ENCODE measurements at regions not wholly inside any gene's neighbourhood (a gene's known extent, or its start where the extent isn't known, plus 50 kb on each side); places are given as distances from the start of the nearest gene placed in this dataset.
A peak's percentile ranks its signal among the peaks of the same experiment; 100 is the strongest.

DNA sequence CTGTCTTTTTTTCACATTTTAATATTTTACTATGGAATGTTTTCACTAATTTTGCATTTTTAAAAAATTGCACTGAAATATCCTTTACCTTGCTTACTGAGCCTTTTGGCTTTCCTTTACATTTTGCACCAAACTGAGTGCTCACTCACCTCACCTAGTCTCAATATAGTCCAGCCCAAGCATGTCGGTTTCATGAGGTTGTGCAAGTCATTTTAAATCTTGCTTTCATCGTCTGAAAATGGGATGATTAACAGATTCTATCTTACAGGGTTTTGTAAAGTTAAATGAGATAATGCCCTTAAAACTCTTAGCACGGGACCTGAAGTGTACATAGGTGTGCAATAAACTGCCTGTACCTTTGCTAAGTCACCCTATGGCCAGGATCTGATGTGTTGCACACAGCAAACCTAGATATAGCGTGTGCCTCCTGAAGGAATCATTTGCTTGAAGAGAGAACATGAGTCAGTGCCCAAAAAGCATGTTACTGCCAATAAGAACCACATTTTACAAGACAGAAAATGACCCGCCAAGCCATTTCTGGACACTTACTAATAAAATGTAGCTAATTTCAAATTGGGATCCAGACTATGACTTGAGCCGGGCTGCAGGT is 199.8 kb downstream of the JCAD start:
- no peak overlapping the region for H3K4me3 ChIP-seq (replicated peaks; ENCODE audit: low read depth, low read length)
- TF ChIP-seq CTCF (IDR thresholded peaks at IDR 0.05; ENCODE audit: low read length, missing control alignments), result no peak
- DNase-seq (ENCODE audit: low read depth), result no peak

GRCh38 chr10:29858702-29859267 is 200.6 kb downstream of the JCAD start:
- no peak overlapping the region for H3K4me3 ChIP-seq (replicated peaks; ENCODE audit: low read depth, low read length)
- no peak for TF ChIP-seq CTCF (IDR thresholded peaks at IDR 0.05; ENCODE audit: low read length, missing control alignments)
- DNase-seq (ENCODE audit: low read depth), result no peak

- TF ChIP-seq CTCF (IDR thresholded peaks at IDR 0.05; ENCODE audit: low read length, missing control alignments), result peak; percentile 74
- no peak overlapping the region for H3K4me3 ChIP-seq (replicated peaks; ENCODE audit: low read depth, low read length)
- DNase-seq (ENCODE audit: low read depth), result peak; percentile 73
Observed at GRCh38 chr10:29857843-29858701, 201.3 kb downstream of the JCAD start.

GRCh38 chr10:29856295-29856694 is 203.1 kb downstream of the JCAD start:
- DNase-seq (ENCODE audit: low read depth), result no peak
- TF ChIP-seq CTCF (IDR thresholded peaks at IDR 0.05; ENCODE audit: low read length, missing control alignments), result no peak
- no peak overlapping the region for H3K4me3 ChIP-seq (replicated peaks; ENCODE audit: low read depth, low read length)

GRCh38 chr10:29853913-29854312 is 205.5 kb downstream of the JCAD start:
- no peak for TF ChIP-seq CTCF (IDR thresholded peaks at IDR 0.05; ENCODE audit: low read length, missing control alignments)

DNA sequence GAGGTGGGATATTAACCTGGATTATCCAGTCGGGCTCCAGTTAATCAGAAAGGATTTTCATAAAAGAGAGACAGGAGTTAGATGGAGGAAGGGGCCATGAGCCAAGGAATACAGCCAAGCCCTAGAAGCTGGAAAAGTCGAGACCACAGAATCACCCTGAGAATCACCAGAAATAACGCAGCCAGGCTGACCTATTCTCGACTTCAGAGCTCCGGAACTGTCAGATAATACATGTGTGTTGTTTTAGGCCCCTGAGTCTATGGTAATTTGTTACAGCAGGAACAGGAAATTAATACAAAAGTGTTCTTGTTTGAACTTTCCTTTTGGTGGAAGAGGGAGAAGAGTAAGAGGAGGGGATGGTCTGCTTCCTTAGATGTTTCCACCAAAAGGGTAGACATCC is 208.1 kb downstream of the JCAD start:
- TF ChIP-seq CTCF (IDR thresholded peaks at IDR 0.05; ENCODE audit: low read length, missing control alignments), result no peak
- no peak overlapping the region for H3K4me3 ChIP-seq (replicated peaks; ENCODE audit: low read depth, low read length)

More at GRCh38 chr10:29853913-29854312, 205.5 kb downstream of the JCAD start:
- H3K4me3 ChIP-seq (replicated peaks; ENCODE audit: low read depth, low read length), result no peak overlapping the region
- DNase-seq (ENCODE audit: low read depth), result no peak

More for the DNA sequence above, 208.1 kb downstream of the JCAD start:
- DNase-seq (ENCODE audit: low read depth), result no peak

Data from fibroblast of pulmonary artery (primary cell).